ENCODE measurements at regions not wholly inside any gene's neighbourhood (a gene's known extent, or its start where the extent isn't known, plus 50 kb on each side); places are given as distances from the start of the nearest gene placed in this dataset.

DNA sequence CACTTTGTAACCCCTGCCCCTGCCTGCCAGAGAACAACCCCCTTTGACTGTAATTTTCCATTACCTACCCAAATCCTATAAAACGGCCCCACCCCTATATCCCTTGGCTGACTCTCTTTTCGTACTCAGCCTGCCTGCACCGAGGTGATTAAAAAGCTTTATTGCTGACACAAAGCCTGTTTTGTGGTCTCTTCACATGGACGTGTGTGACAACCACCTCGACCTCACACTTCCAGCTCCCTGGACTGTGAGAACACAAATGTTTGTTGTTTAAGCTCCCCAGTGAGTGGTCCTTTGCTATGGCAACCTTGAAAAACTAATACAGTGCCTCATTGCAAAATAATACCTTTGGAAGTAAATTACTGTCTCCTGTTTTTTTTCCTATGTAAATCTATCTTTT lies 299.2 kb upstream of the POU1F1 start:
- TF ChIP-seq POLR2A (IDR thresholded peaks at IDR 0.05; ENCODE audit: low read depth, low read length) (no peak), TAF1 (IDR thresholded peaks at IDR 0.05; ENCODE audit: borderline replicate concordance, low read depth, low read length) (no peak), POLR2AphosphoS5 (IDR thresholded peaks at IDR 0.05; ENCODE audit: low read depth, low read length) (no peak)
